GM12864 (cell line): ENCODE measurements at regions not wholly inside any gene's neighbourhood (a gene's known extent, or its start where the extent isn't known, plus 50 kb on each side); places are given as distances from the start of the nearest gene placed in this dataset.

ENCODE experiments used
- DNase-seq: peaks from one replicate; pipeline ENCODE4 v3.0.0-alpha.2; 2011; ENCODE audit warnings: low read depth
- H3K4me3 ChIP-seq: 2 replicates; pipeline ENCODE4 v1.5.1; 2011; ENCODE audit warnings: mild to moderate bottlenecking, low read depth, low read length, control low read depth
- CTCF ChIP-seq: IDR thresholded peaks from 2 replicates; pipeline ENCODE4 v1.5.1; 2011; ENCODE audit warnings: low read depth, mild to moderate bottlenecking, moderate library complexity, low read length, control low read depth, inconsistent platforms; ENCODE audit errors: missing control alignments

GRCh38 chr18:54743605-54743995 lies 84.7 kb upstream of the RAB27B start:
- TF ChIP-seq CTCF, result no peak
- H3K4me3 ChIP-seq, result no peak overlapping the region
- no peak for DNase-seq

GRCh38 chr18:54749291-54749690 lies 79.0 kb upstream of the RAB27B start:
- H3K4me3 ChIP-seq, result no peak overlapping the region
- DNase-seq, result no peak
- TF ChIP-seq CTCF, result no peak

- TF ChIP-seq CTCF, result no peak
- H3K4me3 ChIP-seq, result no peak overlapping the region
- DNase-seq, result no peak
Observed at GRCh38 chr18:54750350-54750749, 77.9 kb upstream of the RAB27B start.

GRCh38 chr18:54752185-54752584 lies 76.1 kb upstream of the RAB27B start:
- H3K4me3 ChIP-seq, result no peak overlapping the region
- no peak for TF ChIP-seq CTCF
- no peak for DNase-seq

- TF ChIP-seq CTCF, result no peak
- DNase-seq, result no peak
- H3K4me3 ChIP-seq, result no peak overlapping the region
Observed at GRCh38 chr18:54755456-54755855, 72.8 kb upstream of the RAB27B start.

GRCh38 chr18:54762386-54762785 lies 65.9 kb upstream of the RAB27B start:
- DNase-seq, result no peak
- TF ChIP-seq CTCF, result no peak
- no peak overlapping the region for H3K4me3 ChIP-seq

- no peak for DNase-seq
- TF ChIP-seq CTCF, result no peak
- H3K4me3 ChIP-seq, result no peak overlapping the region
Observed at GRCh38 chr18:54764786-54765185, 63.5 kb upstream of the RAB27B start.
